ENCODE measurements at regions not wholly inside any gene's neighbourhood (a gene's known extent, or its start where the extent isn't known, plus 50 kb on each side); places are given as distances from the start of the nearest gene placed in this dataset.

- TF ChIP-seq POLR2AphosphoS5 (IDR thresholded peaks at IDR 0.05; ENCODE audit: low read depth, low read length) (no peak), POLR2A (IDR thresholded peaks at IDR 0.05; ENCODE audit: low read depth, low read length) (no peak)
Measured at GRCh38 chr3:181660337-181660736, 51.4 kb upstream of the SOX2 start.
